Liver (tissue), 3 donors: ENCODE measurements at regions not wholly inside any gene's neighbourhood (a gene's known extent, or its start where the extent isn't known, plus 50 kb on each side); places are given as distances from the start of the nearest gene placed in this dataset.

Source experiments
- CTCF ChIP-seq: fragments of 150-350 bp; IDR thresholded peaks from 2 replicates; pipeline ENCODE4 v1.5.1; 2017; ENCODE audit warnings: improper control_type of control experiment, low read depth, low read length; ENCODE audit not compliant: missing input control
- EGR1 ChIP-seq, 2 donors: IDR thresholded peaks; 2 replicates each; pipeline ENCODE4 v1.6.1; 2016 to 2018; ENCODE audit warnings: antibody characterized with exemption in 2 of 2, low read depth in 2 of 2
- FOXA1 ChIP-seq: IDR thresholded peaks from 2 replicates; pipeline ENCODE4 v1.6.1; 2016; ENCODE audit warnings: antibody characterized with exemption
- GABPA ChIP-seq, 2 donors: IDR thresholded peaks in 1 of 2; conservative IDR thresholded peaks in 1 of 2; 2 replicates each; pipeline ENCODE4 v1.6.1; 2016; ENCODE audit warnings: antibody characterized with exemption in 2 of 2, mild to moderate bottlenecking in 1 of 2, moderate library complexity in 1 of 2
- JUND ChIP-seq, 2 donors: IDR thresholded peaks; 2 replicates each; pipeline ENCODE4 v1.6.1; 2016; ENCODE audit warnings: antibody characterized with exemption in 2 of 2
- NR2F2 ChIP-seq: IDR thresholded peaks from 2 replicates; pipeline ENCODE4 v1.6.1; 2016; ENCODE audit warnings: antibody characterized with exemption
- RAD21 ChIP-seq, 2 donors: IDR thresholded peaks; 2 replicates each; pipeline ENCODE4 v1.6.1; 2016; ENCODE audit warnings: antibody characterized with exemption in 2 of 2, mild to moderate bottlenecking in 2 of 2
- TAF1 ChIP-seq: conservative IDR thresholded peaks from 2 replicates; pipeline ENCODE4 v1.6.1; 2016; ENCODE audit warnings: antibody characterized with exemption, mild to moderate bottlenecking
- YY1 ChIP-seq: IDR thresholded peaks from 2 replicates; pipeline ENCODE4 v1.6.1; 2016; ENCODE audit warnings: antibody characterized with exemption, mild to moderate bottlenecking
- TF ChIP-seq, protein P1 (sequence below): IDR thresholded peaks from 2 replicates; pipeline ENCODE4 v1.6.1; 2016; ENCODE audit warnings: antibody characterized with exemption
- TF ChIP-seq, protein P2 (sequence below): IDR thresholded peaks from 2 replicates; pipeline ENCODE4 v1.6.1; 2016; ENCODE audit warnings: antibody characterized with exemption
- TF ChIP-seq, protein P3 (sequence below): IDR thresholded peaks from 2 replicates; pipeline ENCODE4 v1.6.1; 2016; ENCODE audit warnings: antibody characterized with exemption, mild to moderate bottlenecking
- donor health status: healthy.
- donor health status: healthy.

- no peak for TF ChIP-seq CTCF
- peak; percentile 39 to 62 for TF ChIP-seq JUND (IDR thresholded peaks at IDR 0.05)
- TF ChIP-seq, protein P1, sequence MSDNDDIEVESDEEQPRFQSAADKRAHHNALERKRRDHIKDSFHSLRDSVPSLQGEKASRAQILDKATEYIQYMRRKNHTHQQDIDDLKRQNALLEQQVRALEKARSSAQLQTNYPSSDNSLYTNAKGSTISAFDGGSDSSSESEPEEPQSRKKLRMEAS: peak; percentile 37
- no peak for TF ChIP-seq TAF1
- TF ChIP-seq, protein P2, sequence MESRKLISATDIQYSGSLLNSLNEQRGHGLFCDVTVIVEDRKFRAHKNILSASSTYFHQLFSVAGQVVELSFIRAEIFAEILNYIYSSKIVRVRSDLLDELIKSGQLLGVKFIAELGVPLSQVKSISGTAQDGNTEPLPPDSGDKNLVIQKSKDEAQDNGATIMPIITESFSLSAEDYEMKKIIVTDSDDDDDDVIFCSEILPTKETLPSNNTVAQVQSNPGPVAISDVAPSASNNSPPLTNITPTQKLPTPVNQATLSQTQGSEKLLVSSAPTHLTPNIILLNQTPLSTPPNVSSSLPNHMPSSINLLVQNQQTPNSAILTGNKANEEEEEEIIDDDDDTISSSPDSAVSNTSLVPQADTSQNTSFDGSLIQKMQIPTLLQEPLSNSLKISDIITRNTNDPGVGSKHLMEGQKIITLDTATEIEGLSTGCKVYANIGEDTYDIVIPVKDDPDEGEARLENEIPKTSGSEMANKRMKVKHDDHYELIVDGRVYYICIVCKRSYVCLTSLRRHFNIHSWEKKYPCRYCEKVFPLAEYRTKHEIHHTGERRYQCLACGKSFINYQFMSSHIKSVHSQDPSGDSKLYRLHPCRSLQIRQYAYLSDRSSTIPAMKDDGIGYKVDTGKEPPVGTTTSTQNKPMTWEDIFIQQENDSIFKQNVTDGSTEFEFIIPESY: peak; percentile 72
- peak; percentile 56 to 77 for TF ChIP-seq GABPA (IDR thresholded peaks at IDR 0.05 in 1 of 2, conservative IDR thresholded peaks at IDR 0.05 in 1 of 2)
- no peak for TF ChIP-seq NR2F2
- no peak for TF ChIP-seq EGR1 (IDR thresholded peaks at IDR 0.05; ENCODE audit: low read depth in 2 of 2)
- TF ChIP-seq, protein P3, sequence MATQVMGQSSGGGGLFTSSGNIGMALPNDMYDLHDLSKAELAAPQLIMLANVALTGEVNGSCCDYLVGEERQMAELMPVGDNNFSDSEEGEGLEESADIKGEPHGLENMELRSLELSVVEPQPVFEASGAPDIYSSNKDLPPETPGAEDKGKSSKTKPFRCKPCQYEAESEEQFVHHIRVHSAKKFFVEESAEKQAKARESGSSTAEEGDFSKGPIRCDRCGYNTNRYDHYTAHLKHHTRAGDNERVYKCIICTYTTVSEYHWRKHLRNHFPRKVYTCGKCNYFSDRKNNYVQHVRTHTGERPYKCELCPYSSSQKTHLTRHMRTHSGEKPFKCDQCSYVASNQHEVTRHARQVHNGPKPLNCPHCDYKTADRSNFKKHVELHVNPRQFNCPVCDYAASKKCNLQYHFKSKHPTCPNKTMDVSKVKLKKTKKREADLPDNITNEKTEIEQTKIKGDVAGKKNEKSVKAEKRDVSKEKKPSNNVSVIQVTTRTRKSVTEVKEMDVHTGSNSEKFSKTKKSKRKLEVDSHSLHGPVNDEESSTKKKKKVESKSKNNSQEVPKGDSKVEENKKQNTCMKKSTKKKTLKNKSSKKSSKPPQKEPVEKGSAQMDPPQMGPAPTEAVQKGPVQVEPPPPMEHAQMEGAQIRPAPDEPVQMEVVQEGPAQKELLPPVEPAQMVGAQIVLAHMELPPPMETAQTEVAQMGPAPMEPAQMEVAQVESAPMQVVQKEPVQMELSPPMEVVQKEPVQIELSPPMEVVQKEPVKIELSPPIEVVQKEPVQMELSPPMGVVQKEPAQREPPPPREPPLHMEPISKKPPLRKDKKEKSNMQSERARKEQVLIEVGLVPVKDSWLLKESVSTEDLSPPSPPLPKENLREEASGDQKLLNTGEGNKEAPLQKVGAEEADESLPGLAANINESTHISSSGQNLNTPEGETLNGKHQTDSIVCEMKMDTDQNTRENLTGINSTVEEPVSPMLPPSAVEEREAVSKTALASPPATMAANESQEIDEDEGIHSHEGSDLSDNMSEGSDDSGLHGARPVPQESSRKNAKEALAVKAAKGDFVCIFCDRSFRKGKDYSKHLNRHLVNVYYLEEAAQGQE: peak; percentile 31
- peak in 1 of 2 donors; percentile 58 for TF ChIP-seq RAD21 (IDR thresholded peaks at IDR 0.05)
- TF ChIP-seq YY1: peak; percentile 96
- no peak for TF ChIP-seq FOXA1
These were observed 286.5 kb upstream of the B3GALT2 start for GRCh38 chr1:193472838-193473398.
